MM.1S (cell line): ENCODE measurements at regions not wholly inside any gene's neighbourhood (a gene's known extent, or its start where the extent isn't known, plus 50 kb on each side); places are given as distances from the start of the nearest gene placed in this dataset.

Experiments
- DNase-seq: peaks from one replicate; pipeline ENCODE4 v3.0.0-alpha.2; 2015
- H2AFZ ChIP-seq: fragments of 300-600 bp; sonication (generic); 2 replicates; pipeline ENCODE4 v1.6.0; 2016; ENCODE audit warnings: antibody characterized with exemption, low read length
- H3F3A ChIP-seq: fragments of 300-600 bp; sonication (generic); 2 replicates; pipeline ENCODE4 v1.6.1; 2016; ENCODE audit warnings: mild to moderate bottlenecking, antibody characterized with exemption, low read length, moderate library complexity, mixed read lengths; ENCODE audit not compliant: insufficient read depth
- H3K27ac ChIP-seq: fragments of 300-600 bp; sonication (generic); 2 replicates; pipeline ENCODE4 v1.5.1; 2016; ENCODE audit warnings: mild to moderate bottlenecking, low read length
- H3K27me3 ChIP-seq: fragments of 300-600 bp; sonication (generic); replicated peaks from 2 replicates; pipeline ENCODE4 v1.6.0; 2016; ENCODE audit warnings: low read length; ENCODE audit not compliant: insufficient read depth
- H3K36me3 ChIP-seq: fragments of 300-600 bp; sonication (generic); replicated peaks from 2 replicates; pipeline ENCODE4 v1.6.1; 2016; ENCODE audit warnings: mild to moderate bottlenecking, low read length, mixed read lengths; ENCODE audit not compliant: insufficient read depth
- H3K4me1 ChIP-seq: fragments of 300-600 bp; sonication (generic); 2 replicates; pipeline ENCODE4 v1.6.1; 2016; ENCODE audit warnings: low read length, mixed read lengths
- H3K4me2 ChIP-seq: fragments of 300-600 bp; sonication (generic); 2 replicates; pipeline ENCODE4 v1.6.0; 2016; ENCODE audit warnings: low read depth, low read length
- H3K4me3 ChIP-seq: fragments of 300-600 bp; sonication (generic); 2 replicates; pipeline ENCODE4 v1.5.1; 2016; ENCODE audit warnings: low read length, mixed read lengths
- H3K79me2 ChIP-seq: fragments of 300-600 bp; sonication (generic); 2 replicates; pipeline ENCODE4 v1.6.1; 2016; ENCODE audit warnings: mixed run types, low read length, mixed read lengths
- H3K9ac ChIP-seq: fragments of 300-600 bp; sonication (generic); 2 replicates; pipeline ENCODE4 v1.6.1; 2016; ENCODE audit warnings: low read length, mixed read lengths
- H3K9me2 ChIP-seq: fragments of 300-600 bp; sonication (generic); replicated peaks from 2 replicates; pipeline ENCODE4 v1.6.1; 2016; ENCODE audit warnings: mild to moderate bottlenecking, low read length, mixed read lengths; ENCODE audit not compliant: insufficient read depth
- H3K9me3 ChIP-seq: fragments of 300-600 bp; sonication (generic); replicated peaks from 2 replicates; pipeline ENCODE4 v1.6.1; 2016; ENCODE audit warnings: mild to moderate bottlenecking, low read length, mixed read lengths; ENCODE audit not compliant: insufficient read depth
- H4K20me1 ChIP-seq: fragments of 300-600 bp; sonication (generic); 2 replicates; pipeline ENCODE4 v1.6.1; 2016; ENCODE audit warnings: mild to moderate bottlenecking, low read length, moderate library complexity, mixed read lengths; ENCODE audit not compliant: insufficient read depth
- CTCF ChIP-seq: fragments of 300-600 bp; sonication (generic); IDR thresholded peaks from 2 replicates; pipeline ENCODE4 v1.5.1; 2016; ENCODE audit warnings: antibody characterized with exemption, low read length, mixed read lengths
- EZH2 ChIP-seq: fragments of 300-600 bp; sonication (generic); optimal IDR thresholded peaks from 2 replicates; pipeline ENCODE3; 2017; ENCODE audit warnings: low read depth, mild to moderate bottlenecking, antibody characterized with exemption, low read length, mixed read lengths
- EZH2phosphoT487 ChIP-seq: fragments of 300-600 bp; sonication (generic); IDR thresholded peaks from 2 replicates; pipeline ENCODE4 v1.6.1; 2018; ENCODE audit warnings: antibody characterized with exemption, low read length

GRCh38 chr4:81845273-81845672, 373.6 kb upstream of the RASGEF1B start:
- no peaks in the 10 kb centered on the region for H3K9me3 ChIP-seq
- no peaks in the 10 kb centered on the region for H3K4me1 ChIP-seq
- H3K4me3 ChIP-seq, result no peak overlapping the region
- H3K27ac ChIP-seq, result no peak overlapping the region
- H3K27me3 ChIP-seq, result no peaks in the 10 kb centered on the region
- TF ChIP-seq EZH2 (no peak), EZH2phosphoT487 (no peak), CTCF (no peak)
- no peaks in the 10 kb centered on the region for H3K79me2 ChIP-seq
- H3K4me2 ChIP-seq, result no peak overlapping the region
- H2AFZ ChIP-seq, result no peak overlapping the region
- DNase-seq, result no peak
- H4K20me1 ChIP-seq, result no peaks in the 10 kb centered on the region
- no peaks in the 10 kb centered on the region for H3K36me3 ChIP-seq
- no peak overlapping the region for H3K9ac ChIP-seq
- H3K9me2 ChIP-seq, result no peaks in the 10 kb centered on the region
- H3F3A ChIP-seq, result no peaks in the 10 kb centered on the region

GRCh38 chr4:81844717-81845116, 373.0 kb upstream of the RASGEF1B start:
- no peak overlapping the region for H3K27ac ChIP-seq
- H4K20me1 ChIP-seq, result no peaks in the 10 kb centered on the region
- H3K4me1 ChIP-seq, result peaks cover 2% of the 10 kb centered on the region; the same call in 1 of the 2 replicates
- H3K9ac ChIP-seq, result no peak overlapping the region
- H3K9me2 ChIP-seq, result no peaks in the 10 kb centered on the region
- no peaks in the 10 kb centered on the region for H3K9me3 ChIP-seq
- H2AFZ ChIP-seq, result no peak overlapping the region
- H3K79me2 ChIP-seq, result no peaks in the 10 kb centered on the region
- H3F3A ChIP-seq, result no peaks in the 10 kb centered on the region
- TF ChIP-seq CTCF (peak; percentile 85), EZH2 (no peak), EZH2phosphoT487 (no peak)
- H3K4me3 ChIP-seq, result no peak overlapping the region
- H3K4me2 ChIP-seq, result no peak overlapping the region
- DNase-seq, result peak; percentile 86
- no peaks in the 10 kb centered on the region for H3K27me3 ChIP-seq
- H3K36me3 ChIP-seq, result no peaks in the 10 kb centered on the region

GRCh38 chr4:81839347-81840042, 367.8 kb upstream of the RASGEF1B start:
- Histone ChIP-seq H3K4me2 (no peak overlapping the region), H4K20me1 (no peaks in the 10 kb centered on the region), H3K4me3 (no peak overlapping the region), H3F3A (no peaks in the 10 kb centered on the region), H3K27me3 (no peaks in the 10 kb centered on the region), H3K36me3 (no peaks in the 10 kb centered on the region), H3K9ac (no peak overlapping the region), H3K9me2 (no peaks in the 10 kb centered on the region), H3K4me1 (peaks cover 5% of the 10 kb centered on the region; the same call in 1 of the 2 replicates), H3K79me2 (no peaks in the 10 kb centered on the region), H2AFZ (no peak overlapping the region), H3K27ac (no peak overlapping the region), H3K9me3 (no peaks in the 10 kb centered on the region)
- no peak for DNase-seq
- no peak for TF ChIP-seq EZH2
- no peak for TF ChIP-seq EZH2phosphoT487
- TF ChIP-seq CTCF, result no peak
